ENCODE measurements at regions not wholly inside any gene's neighbourhood (a gene's known extent, or its start where the extent isn't known, plus 50 kb on each side); places are given as distances from the start of the nearest gene placed in this dataset.

- TF ChIP-seq, protein P1, sequence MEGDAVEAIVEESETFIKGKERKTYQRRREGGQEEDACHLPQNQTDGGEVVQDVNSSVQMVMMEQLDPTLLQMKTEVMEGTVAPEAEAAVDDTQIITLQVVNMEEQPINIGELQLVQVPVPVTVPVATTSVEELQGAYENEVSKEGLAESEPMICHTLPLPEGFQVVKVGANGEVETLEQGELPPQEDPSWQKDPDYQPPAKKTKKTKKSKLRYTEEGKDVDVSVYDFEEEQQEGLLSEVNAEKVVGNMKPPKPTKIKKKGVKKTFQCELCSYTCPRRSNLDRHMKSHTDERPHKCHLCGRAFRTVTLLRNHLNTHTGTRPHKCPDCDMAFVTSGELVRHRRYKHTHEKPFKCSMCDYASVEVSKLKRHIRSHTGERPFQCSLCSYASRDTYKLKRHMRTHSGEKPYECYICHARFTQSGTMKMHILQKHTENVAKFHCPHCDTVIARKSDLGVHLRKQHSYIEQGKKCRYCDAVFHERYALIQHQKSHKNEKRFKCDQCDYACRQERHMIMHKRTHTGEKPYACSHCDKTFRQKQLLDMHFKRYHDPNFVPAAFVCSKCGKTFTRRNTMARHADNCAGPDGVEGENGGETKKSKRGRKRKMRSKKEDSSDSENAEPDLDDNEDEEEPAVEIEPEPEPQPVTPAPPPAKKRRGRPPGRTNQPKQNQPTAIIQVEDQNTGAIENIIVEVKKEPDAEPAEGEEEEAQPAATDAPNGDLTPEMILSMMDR (IDR thresholded peaks at IDR 0.05), result no peak
- TF ChIP-seq POLR2A (IDR thresholded peaks at IDR 0.05), result no peak
Measured at GRCh38 chr5:51495672-51496071, 112.4 kb downstream of the ISL1 start.
